ENCODE measurements at regions not wholly inside any gene's neighbourhood (a gene's known extent, or its start where the extent isn't known, plus 50 kb on each side); places are given as distances from the start of the nearest gene placed in this dataset.

DNA sequence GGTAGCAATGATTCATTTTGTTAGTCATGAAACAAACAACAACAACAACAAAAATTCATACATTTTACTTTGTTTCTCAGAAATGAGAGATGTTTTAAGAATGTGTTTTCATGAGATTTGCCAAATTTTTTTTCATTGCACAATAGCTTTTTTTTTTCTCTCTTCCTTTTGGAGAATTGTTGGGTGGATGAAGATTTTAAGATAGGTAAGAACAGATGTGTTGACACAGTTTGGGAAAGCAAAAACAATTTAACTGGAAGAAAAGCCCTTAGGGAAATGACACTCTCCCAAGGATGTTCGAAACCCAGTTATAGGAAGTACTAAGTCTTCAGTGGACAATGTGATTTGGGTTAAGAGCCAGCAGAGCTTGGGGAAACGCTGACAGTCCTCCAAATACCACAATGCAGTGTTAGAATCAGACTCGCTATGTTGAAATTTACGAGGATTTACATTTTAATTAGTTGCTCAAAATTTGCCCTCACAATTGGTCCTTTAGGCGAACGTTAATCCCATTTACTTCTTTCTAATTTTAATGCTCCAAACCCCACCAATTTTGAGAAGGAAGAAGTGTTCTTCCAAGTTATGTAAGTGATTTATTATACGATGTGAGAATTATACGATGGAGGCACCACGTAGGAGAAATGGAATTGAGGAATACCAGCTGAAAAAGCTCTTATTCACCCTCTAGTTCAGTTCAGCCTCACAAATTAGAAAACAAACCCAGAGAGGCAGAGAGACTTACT, 61.2 kb downstream of the HHEX start:
- TF ChIP-seq GATA3 (IDR thresholded peaks at IDR 0.05; ENCODE audit: low read depth, low read length) (no peak), GATA2 (IDR thresholded peaks at IDR 0.05; ENCODE audit: low read depth, low read length) (no peak)
